ENCODE measurements at regions not wholly inside any gene's neighbourhood (a gene's known extent, or its start where the extent isn't known, plus 50 kb on each side); places are given as distances from the start of the nearest gene placed in this dataset.
A peak's percentile ranks its signal among the peaks of the same experiment; 100 is the strongest.

GRCh38 chr6:14436592-14437132 is 319.1 kb downstream of the CD83 start:
- Histone ChIP-seq H3K4me3 (no peak overlapping the region), H3K27me3 (ENCODE audit: control insufficient read depth in 3 of 3, insufficient read depth in 3 of 3, low read length in 2 of 3) (no peaks in the 10 kb centered on the region), H3K27ac (ENCODE audit: low read depth in 1 of 2, low read length in 1 of 2) (no peak overlapping the region), H3K9ac (ENCODE audit: insufficient read depth in 1 of 2, low read length in 2 of 2) (no peak overlapping the region), H3K9me3 (ENCODE audit: control insufficient read depth in 4 of 4, insufficient read depth in 3 of 4, low read length in 3 of 4) (no peaks in the 10 kb centered on the region), H3K36me3 (ENCODE audit: control insufficient read depth in 4 of 4, insufficient read depth in 4 of 4, low read length in 4 of 4) (no peaks in the 10 kb centered on the region), H3K4me1 (ENCODE audit: control insufficient read depth in 5 of 5, insufficient read depth in 5 of 5, low read length in 5 of 5) (peaks cover 0 to 27% (median 19%) of the 10 kb centered on the region in 5 donors)
- DNase-seq (no peak), ATAC-seq (ENCODE audit: insufficient read depth, low FRiP score) (no peak)
- no peak for TF ChIP-seq CTCF (IDR thresholded peaks at IDR 0.05; ENCODE audit: control extremely low read depth, extremely low read depth)
- 94 to 95% methylated on average over 3 of the region's 3 CpGs for WGBS, 2 donors

GRCh38 chr6:14439419-14439818 is 321.8 kb downstream of the CD83 start:
- DNase-seq (no peak), ATAC-seq (ENCODE audit: insufficient read depth, low FRiP score) (no peak)
- no peak overlapping the region for H3K9ac ChIP-seq (ENCODE audit: insufficient read depth in 1 of 2, low read length in 2 of 2)
- 87 to 97% methylated on average over 5 of the region's 5 CpGs for WGBS, 2 donors
- no peak overlapping the region for H3K4me3 ChIP-seq
- TF ChIP-seq CTCF (IDR thresholded peaks at IDR 0.05; ENCODE audit: control extremely low read depth, extremely low read depth), result no peak
- H3K36me3 ChIP-seq (ENCODE audit: control insufficient read depth in 4 of 4, insufficient read depth in 4 of 4, low read length in 4 of 4), result no peaks in the 10 kb centered on the region
- peaks cover 0 to 40% (median 23%) of the 10 kb centered on the region in 5 donors for H3K4me1 ChIP-seq (ENCODE audit: control insufficient read depth in 5 of 5, insufficient read depth in 5 of 5, low read length in 5 of 5)
- H3K9me3 ChIP-seq (ENCODE audit: control insufficient read depth in 4 of 4, insufficient read depth in 3 of 4, low read length in 3 of 4), result no peaks in the 10 kb centered on the region
- H3K27ac ChIP-seq (ENCODE audit: low read depth in 1 of 2, low read length in 1 of 2), result no peak overlapping the region
- no peaks in the 10 kb centered on the region for H3K27me3 ChIP-seq (ENCODE audit: control insufficient read depth in 3 of 3, insufficient read depth in 3 of 3, low read length in 2 of 3)

- WGBS, 2 donors, result 82 to 87% methylated on average over 4 of the region's 4 CpGs
Observed at GRCh38 chr6:14440215-14440910, 322.8 kb downstream of the CD83 start.

More at GRCh38 chr6:14440215-14440910, 322.8 kb downstream of the CD83 start:
- H3K9me3 ChIP-seq (ENCODE audit: control insufficient read depth in 4 of 4, insufficient read depth in 3 of 4, low read length in 3 of 4), result no peaks in the 10 kb centered on the region
- TF ChIP-seq CTCF (IDR thresholded peaks at IDR 0.05; ENCODE audit: control extremely low read depth, extremely low read depth), result no peak
- H3K27ac ChIP-seq (ENCODE audit: low read depth in 1 of 2, low read length in 1 of 2), result no peak overlapping the region
- H3K9ac ChIP-seq (ENCODE audit: insufficient read depth in 1 of 2, low read length in 2 of 2), result peak overlapping the region in 1 of 2 donors; percentile 53
- H3K4me1 ChIP-seq (ENCODE audit: control insufficient read depth in 5 of 5, insufficient read depth in 5 of 5, low read length in 5 of 5), result peaks cover 0 to 40% (median 23%) of the 10 kb centered on the region in 5 donors
- ATAC-seq (ENCODE audit: insufficient read depth, low FRiP score), result no peak
- no peaks in the 10 kb centered on the region for H3K27me3 ChIP-seq (ENCODE audit: control insufficient read depth in 3 of 3, insufficient read depth in 3 of 3, low read length in 2 of 3)
- H3K4me3 ChIP-seq, result no peak overlapping the region
- no peaks in the 10 kb centered on the region for H3K36me3 ChIP-seq (ENCODE audit: control insufficient read depth in 4 of 4, insufficient read depth in 4 of 4, low read length in 4 of 4)
- peak; percentile 50 to 71 (median 63) for DNase-seq
